Ishikawa (cell line): ENCODE measurements at regions not wholly inside any gene's neighbourhood (a gene's known extent, or its start where the extent isn't known, plus 50 kb on each side); places are given as distances from the start of the nearest gene placed in this dataset.

Experiments
- CEBPB ChIP-seq: IDR thresholded peaks from 2 replicates; pipeline ENCODE4 v1.6.1; 2012
- CREB1 ChIP-seq: IDR thresholded peaks from 2 replicates; pipeline ENCODE4 v1.6.1; 2012; ENCODE audit warnings: low read depth
- EGR1 ChIP-seq: IDR thresholded peaks from 2 replicates; pipeline ENCODE4 v1.6.1; 2012
- EP300 ChIP-seq: IDR thresholded peaks from 2 replicates; pipeline ENCODE4 v1.6.1; 2012; ENCODE audit warnings: borderline replicate concordance
- FOXM1 ChIP-seq: IDR thresholded peaks from 2 replicates; pipeline ENCODE4 v1.6.1; 2012; ENCODE audit warnings: low read depth, borderline replicate concordance
- MAX ChIP-seq: IDR thresholded peaks from 2 replicates; pipeline ENCODE4 v1.6.1; 2012
- NFIC ChIP-seq: IDR thresholded peaks from 2 replicates; pipeline ENCODE4 v1.6.1; 2012
- RAD21 ChIP-seq: IDR thresholded peaks from 2 replicates; pipeline ENCODE4 v1.6.1; 2012; ENCODE audit warnings: low read depth
- REST ChIP-seq: IDR thresholded peaks from 2 replicates; pipeline ENCODE4 v1.6.1; 2012; ENCODE audit warnings: low read depth, mild to moderate bottlenecking
- TAF1 ChIP-seq: IDR thresholded peaks from 2 replicates; pipeline ENCODE4 v1.6.1; 2012; ENCODE audit warnings: low read depth, mild to moderate bottlenecking
- TCF12 ChIP-seq: IDR thresholded peaks from 2 replicates; pipeline ENCODE4 v1.6.1; 2012; ENCODE audit warnings: low read depth
- TEAD4 ChIP-seq: IDR thresholded peaks from 2 replicates; pipeline ENCODE4 v1.6.1; 2012
- YY1 ChIP-seq: IDR thresholded peaks from 2 replicates; pipeline ENCODE4 v1.6.1; 2012; ENCODE audit warnings: low read depth
- ZBTB7A ChIP-seq: IDR thresholded peaks from 2 replicates; pipeline ENCODE4 v1.6.1; 2012; ENCODE audit warnings: low read depth
- TF ChIP-seq, protein P1 (sequence below): IDR thresholded peaks from 2 replicates; pipeline ENCODE4 v1.6.1; 2012

DNA sequence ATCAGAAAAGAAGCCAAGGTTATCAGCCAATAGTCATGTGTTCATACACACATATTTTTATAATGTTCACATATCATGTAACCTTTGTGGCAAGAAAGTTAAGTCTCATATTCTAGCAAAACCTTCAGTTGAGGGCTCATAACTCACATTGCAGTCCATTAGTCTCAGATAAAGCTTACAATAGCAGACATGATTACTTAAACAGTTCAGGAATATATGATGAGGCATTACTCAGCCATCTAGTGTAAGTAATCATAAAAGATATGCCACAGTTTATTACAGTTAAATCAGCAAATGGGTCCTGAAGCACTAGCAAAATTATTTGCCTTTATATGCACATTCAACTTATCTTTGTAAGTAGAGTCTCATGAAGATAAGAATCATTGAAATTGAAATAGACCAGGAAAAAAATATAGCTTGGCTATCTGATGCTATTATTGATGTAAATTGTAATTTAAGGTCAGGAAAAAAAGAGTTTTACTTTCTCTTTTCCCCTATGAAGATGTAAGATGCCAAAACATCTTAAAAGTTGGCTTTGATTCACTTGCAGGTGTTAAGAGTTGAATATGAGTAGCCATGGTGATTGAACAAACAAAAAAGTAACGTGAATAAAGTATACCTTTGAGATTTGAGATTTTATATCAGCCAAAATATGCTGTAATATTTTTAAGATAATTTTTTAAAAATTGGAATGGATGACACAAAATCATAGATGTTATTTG lies 537.0 kb downstream of the SLC6A15 start:
- TF ChIP-seq EP300 (no peak), ZBTB7A (no peak), TEAD4 (no peak), EGR1 (no peak), TCF12 (no peak), CEBPB (no peak), RAD21 (no peak), TAF1 (no peak), CREB1 (no peak), NFIC (no peak), REST (no peak), FOXM1 (no peak)
- TF ChIP-seq, protein P1, sequence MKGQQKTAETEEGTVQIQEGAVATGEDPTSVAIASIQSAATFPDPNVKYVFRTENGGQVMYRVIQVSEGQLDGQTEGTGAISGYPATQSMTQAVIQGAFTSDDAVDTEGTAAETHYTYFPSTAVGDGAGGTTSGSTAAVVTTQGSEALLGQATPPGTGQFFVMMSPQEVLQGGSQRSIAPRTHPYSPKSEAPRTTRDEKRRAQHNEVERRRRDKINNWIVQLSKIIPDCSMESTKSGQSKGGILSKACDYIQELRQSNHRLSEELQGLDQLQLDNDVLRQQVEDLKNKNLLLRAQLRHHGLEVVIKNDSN, result no peak

GRCh38 chr12:84362552-84362897 lies 550.1 kb downstream of the SLC6A15 start:
- TF ChIP-seq CEBPB, result no peak
- no peak for TF ChIP-seq YY1
- no peak for TF ChIP-seq ZBTB7A

- TF ChIP-seq CEBPB (no peak), EP300 (no peak), CREB1 (no peak), NFIC (no peak), TEAD4 (no peak), YY1 (no peak), EGR1 (no peak), FOXM1 (no peak), RAD21 (no peak), MAX (no peak), ZBTB7A (no peak), REST (no peak), TAF1 (no peak), TCF12 (no peak)
- TF ChIP-seq, protein P1, result no peak
These were observed 550.7 kb downstream of the SLC6A15 start for GRCh38 chr12:84361651-84362551.

GRCh38 chr12:84357314-84357713 lies 555.3 kb downstream of the SLC6A15 start:
- TF ChIP-seq CREB1 (no peak), CEBPB (no peak), FOXM1 (no peak), REST (no peak), MAX (no peak), TCF12 (no peak), NFIC (no peak)
- TF ChIP-seq, protein P1, result no peak
